SK-N-SH (cell line): ENCODE measurements at regions not wholly inside any gene's neighbourhood (a gene's known extent, or its start where the extent isn't known, plus 50 kb on each side); places are given as distances from the start of the nearest gene placed in this dataset.

Experiments
- CTCF ChIA-PET: fragments of 300-600, 350-600 bp; formaldehyde crosslinking; extraction: SDS; loops from one replicate; lab custom pipeline; 2021; lab: Yijun Ruan, JAX
- POLR2A ChIA-PET: fragments of 350-600 bp; sonication (Branson Sonifier 250); formaldehyde crosslinking; extraction: SDS; loops from one replicate; lab custom pipeline; 2020; ENCODE audit warnings: antibody characterized with exemption, inconsistent platforms; lab: Yijun Ruan, JAX
- DNase-seq: peaks from one replicate; pipeline ENCODE4 v3.0.0; 2012
- H2AFZ ChIP-seq: fragments of 200-600 bp; sonication (generic); 2 replicates; pipeline ENCODE4 v1.8.1; 2016; ENCODE audit warnings: antibody characterized with exemption, mild to moderate bottlenecking, low read depth
- H3F3A ChIP-seq: fragments of 200-600 bp; sonication (generic); replicated peaks from 2 replicates; pipeline ENCODE3; 2016; ENCODE audit warnings: antibody characterized with exemption, mild to moderate bottlenecking; ENCODE audit not compliant: insufficient read depth
- H3K27ac ChIP-seq, 2 experiments: fragments of 200-500 bp in 1 of 2; fragments of 200-600 bp in 1 of 2; sonication (Bioruptor generic) in 1 of 2; sonication (generic), shearing (Covaris generic) in 1 of 2; 2 replicates each; pipeline versions ENCODE4 v1.5.1 to v1.6.1; 2014 to 2016; ENCODE audit warnings: low read depth in 2 of 2, inconsistent platforms in 1 of 2, low read length in 1 of 2, mild to moderate bottlenecking in 1 of 2, mixed read lengths in 1 of 2
- H3K27me3 ChIP-seq: fragments of 200-600 bp; sonication (generic), shearing (Covaris generic); 2 replicates; pipeline ENCODE4 v1.6.1; 2016; ENCODE audit warnings: mixed run types; ENCODE audit not compliant: insufficient read depth
- H3K36me3 ChIP-seq, 2 experiments: fragments of 200-500 bp in 1 of 2; fragments of 200-600 bp in 1 of 2; sonication (Bioruptor generic) in 1 of 2; sonication (generic) in 1 of 2; replicated peaks in 1 of 2; 2 replicates each; pipeline versions ENCODE3 to v1.5.1; 2014 to 2016; ENCODE audit warnings: low read length in 1 of 2, mild to moderate bottlenecking in 1 of 2; ENCODE audit not compliant: insufficient read depth in 2 of 2, control insufficient read depth in 1 of 2
- H3K4me1 ChIP-seq, 2 experiments: fragments of 200-500 bp in 1 of 2; fragments of 200-600 bp in 1 of 2; sonication (Bioruptor generic) in 1 of 2; sonication (generic), shearing (Covaris generic) in 1 of 2; 2 replicates each; pipeline versions ENCODE4 v1.5.1 to v1.6.1; 2014 to 2016; ENCODE audit warnings: low read depth in 1 of 2, low read length in 1 of 2, mixed run types in 1 of 2; ENCODE audit not compliant: insufficient read depth in 2 of 2, control insufficient read depth in 1 of 2
- H3K4me2 ChIP-seq: fragments of 200-600 bp; sonication (generic), shearing (Covaris generic); 2 replicates; pipeline ENCODE4 v1.6.1; 2017; ENCODE audit warnings: mixed run types
- H3K4me3 ChIP-seq, 2 experiments: fragments of 200-500 bp in 1 of 2; fragments of 200-600 bp in 1 of 2; sonication (Bioruptor generic) in 1 of 2; sonication (generic), shearing (Covaris generic) in 1 of 2; 2 replicates each; pipeline versions ENCODE4 v1.5.1 to v1.8.1; 2014 to 2016; ENCODE audit warnings: low read depth in 2 of 2, inconsistent platforms in 1 of 2, low read length in 1 of 2, mild to moderate bottlenecking in 1 of 2, mixed read lengths in 1 of 2, moderate library complexity in 1 of 2
- H3K79me2 ChIP-seq: fragments of 200-600 bp; sonication (generic); 2 replicates; pipeline ENCODE4 v1.8.1; 2017; ENCODE audit warnings: mild to moderate bottlenecking; ENCODE audit not compliant: insufficient read depth
- H3K9ac ChIP-seq: fragments of 200-600 bp; sonication (generic); 2 replicates; pipeline ENCODE4 v1.6.1; 2017; ENCODE audit warnings: mixed run types
- H3K9me2 ChIP-seq: fragments of 200-600 bp; sonication (generic); 2 replicates; pipeline ENCODE4 v1.6.1; 2017; ENCODE audit warnings: mixed run types
- H3K9me3 ChIP-seq: fragments of 200-600 bp; sonication (generic); 2 replicates; pipeline ENCODE4 v1.6.1; 2017; ENCODE audit warnings: mixed run types, mild to moderate bottlenecking, moderate library complexity
- H4K20me1 ChIP-seq: fragments of 200-600 bp; sonication (generic); 2 replicates; pipeline ENCODE4 v1.6.1; 2017; ENCODE audit warnings: mild to moderate bottlenecking, mixed run types; ENCODE audit not compliant: insufficient read depth
- CHD2 ChIP-seq: fragments of 150-350 bp; IDR thresholded peaks from 2 replicates; pipeline ENCODE4 v1.6.1; 2018; ENCODE audit warnings: low read length; ENCODE audit not compliant: partially characterized antibody
- EP300 ChIP-seq, 2 experiments: IDR thresholded peaks; 2 replicates each; pipeline versions ENCODE4 v1.4.0 to v1.6.1; 2012; ENCODE audit warnings: borderline replicate concordance in 1 of 2, low read depth in 1 of 2, low read length in 1 of 2
- FOXJ3 ChIP-seq: sonication (generic); formaldehyde crosslinking; IDR thresholded peaks from 2 replicates; pipeline ENCODE4 v1.5.1; 2020; ENCODE audit warnings: mild to moderate bottlenecking, missing genetic modification reagents
- FOXM1 ChIP-seq: IDR thresholded peaks from 2 replicates; pipeline ENCODE4 v1.4.0; 2012; ENCODE audit warnings: low read depth, mild to moderate bottlenecking
- GATA2 ChIP-seq: sonication (generic); formaldehyde crosslinking; IDR thresholded peaks from 2 replicates; pipeline ENCODE4 v1.5.0; 2020; ENCODE audit warnings: mild to moderate bottlenecking, missing genetic modification reagents
- JUND ChIP-seq: IDR thresholded peaks from 2 replicates; pipeline ENCODE4 v1.4.0; 2012
- NRF1 ChIP-seq: IDR thresholded peaks from 2 replicates; pipeline ENCODE4 v1.6.1; 2012; ENCODE audit warnings: low read depth, mild to moderate bottlenecking, low read length
- RAD21 ChIP-seq: IDR thresholded peaks from 2 replicates; pipeline ENCODE4 v1.6.1; 2012; ENCODE audit warnings: mild to moderate bottlenecking, low read length
- RFX5 ChIP-seq: IDR thresholded peaks from 2 replicates; pipeline ENCODE4 v1.6.1; 2012; ENCODE audit warnings: mild to moderate bottlenecking, improper control_type of control experiment, low read length
- SIN3A ChIP-seq: IDR thresholded peaks from 2 replicates; pipeline ENCODE4 v1.6.1; 2012; ENCODE audit warnings: low read depth, mild to moderate bottlenecking, low read length, moderate library complexity, borderline replicate concordance
- TCF12 ChIP-seq: IDR thresholded peaks from 2 replicates; pipeline ENCODE4 v1.4.0; 2012
- USF1 ChIP-seq: IDR thresholded peaks from 2 replicates; pipeline ENCODE4 v1.4.0; 2012; ENCODE audit warnings: low read depth, borderline replicate concordance
- ZBTB33 ChIP-seq: IDR thresholded peaks from 2 replicates; pipeline ENCODE4 v1.4.0; 2012; ENCODE audit warnings: low read depth, borderline replicate concordance
- TF ChIP-seq, protein P1 (sequence below): fragments of 200-600 bp; sonication (generic); IDR thresholded peaks from 2 replicates; pipeline ENCODE4 v1.6.1; 2017; ENCODE audit warnings: antibody characterized with exemption, mild to moderate bottlenecking, moderate library complexity
- TF ChIP-seq, protein P2 (sequence below): fragments of 150-350 bp; IDR thresholded peaks from 2 replicates; pipeline ENCODE4 v1.6.1; 2017; ENCODE audit warnings: antibody characterized with exemption, low read length, low read depth, borderline replicate concordance

DNA sequence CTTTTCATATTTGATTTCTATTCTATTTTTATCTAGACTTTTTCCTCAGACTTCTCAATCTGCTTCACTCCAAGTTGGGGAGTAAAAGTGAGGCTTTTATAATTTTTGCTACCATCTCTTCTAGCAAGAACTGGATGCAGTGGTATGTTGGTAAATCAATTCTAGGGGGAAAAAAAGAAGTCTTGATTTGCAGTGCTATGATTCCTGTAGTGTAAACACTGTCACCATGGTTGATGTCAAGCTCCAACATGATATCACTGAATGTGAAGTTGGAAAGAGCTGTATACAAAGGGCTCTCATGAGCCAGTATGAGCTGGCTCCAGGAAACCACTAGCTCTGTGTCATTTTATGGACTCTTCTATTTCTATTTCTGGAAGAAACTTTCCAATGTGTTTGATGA is 439.2 kb downstream of the NTRK2 start:
- H4K20me1 ChIP-seq: no peaks in the 10 kb centered on the region
- no peaks in the 10 kb centered on the region for H3K27me3 ChIP-seq
- no peak overlapping the region for H3K4me3 ChIP-seq
- no peak overlapping the region for H2AFZ ChIP-seq
- no peaks in the 10 kb centered on the region for H3K36me3 ChIP-seq
- H3K4me2 ChIP-seq: no peak overlapping the region
- H3K79me2 ChIP-seq: no peaks in the 10 kb centered on the region
- no peak for DNase-seq
- CTCF ChIA-PET: interaction anchor here (1.0 to 2.4 kb wide), 2 partner anchors 19 to 150 kb away, joined by 3 to 7 read pairs; no protein-coding TSS in a partner anchor
- TF ChIP-seq GATA2 (CRISPR knock-in tag) (no peak), CHD2 (no peak), NRF1 (no peak), FOXJ3 (no peak), ZBTB33 (no peak), SIN3A (no peak), FOXM1 (no peak), JUND (no peak), TCF12 (no peak), RAD21 (no peak), RFX5 (no peak), EP300 (IDR thresholded peaks at IDR 0.05; ENCODE audit: borderline replicate concordance in 1 of 2, low read depth in 1 of 2, low read length in 1 of 2) (no peak), USF1 (no peak)
- TF ChIP-seq, protein P1, sequence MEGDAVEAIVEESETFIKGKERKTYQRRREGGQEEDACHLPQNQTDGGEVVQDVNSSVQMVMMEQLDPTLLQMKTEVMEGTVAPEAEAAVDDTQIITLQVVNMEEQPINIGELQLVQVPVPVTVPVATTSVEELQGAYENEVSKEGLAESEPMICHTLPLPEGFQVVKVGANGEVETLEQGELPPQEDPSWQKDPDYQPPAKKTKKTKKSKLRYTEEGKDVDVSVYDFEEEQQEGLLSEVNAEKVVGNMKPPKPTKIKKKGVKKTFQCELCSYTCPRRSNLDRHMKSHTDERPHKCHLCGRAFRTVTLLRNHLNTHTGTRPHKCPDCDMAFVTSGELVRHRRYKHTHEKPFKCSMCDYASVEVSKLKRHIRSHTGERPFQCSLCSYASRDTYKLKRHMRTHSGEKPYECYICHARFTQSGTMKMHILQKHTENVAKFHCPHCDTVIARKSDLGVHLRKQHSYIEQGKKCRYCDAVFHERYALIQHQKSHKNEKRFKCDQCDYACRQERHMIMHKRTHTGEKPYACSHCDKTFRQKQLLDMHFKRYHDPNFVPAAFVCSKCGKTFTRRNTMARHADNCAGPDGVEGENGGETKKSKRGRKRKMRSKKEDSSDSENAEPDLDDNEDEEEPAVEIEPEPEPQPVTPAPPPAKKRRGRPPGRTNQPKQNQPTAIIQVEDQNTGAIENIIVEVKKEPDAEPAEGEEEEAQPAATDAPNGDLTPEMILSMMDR: no peak
- TF ChIP-seq, protein P2, sequence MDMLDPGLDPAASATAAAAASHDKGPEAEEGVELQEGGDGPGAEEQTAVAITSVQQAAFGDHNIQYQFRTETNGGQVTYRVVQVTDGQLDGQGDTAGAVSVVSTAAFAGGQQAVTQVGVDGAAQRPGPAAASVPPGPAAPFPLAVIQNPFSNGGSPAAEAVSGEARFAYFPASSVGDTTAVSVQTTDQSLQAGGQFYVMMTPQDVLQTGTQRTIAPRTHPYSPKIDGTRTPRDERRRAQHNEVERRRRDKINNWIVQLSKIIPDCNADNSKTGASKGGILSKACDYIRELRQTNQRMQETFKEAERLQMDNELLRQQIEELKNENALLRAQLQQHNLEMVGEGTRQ: no peak
- no peaks in the 10 kb centered on the region for H3F3A ChIP-seq
- no peaks in the 10 kb centered on the region for H3K9me2 ChIP-seq
- H3K9me3 ChIP-seq: no peaks in the 10 kb centered on the region
- no peak overlapping the region for H3K27ac ChIP-seq
- H3K4me1 ChIP-seq: peaks cover 0 to 3% of the 10 kb centered on the region in 2 experiments; a peak in 1 of 4 replicates
- H3K9ac ChIP-seq: no peak overlapping the region
- POLR2A ChIA-PET: no interaction called here
